Body of pancreas (tissue), 4 donors: ENCODE measurements at regions not wholly inside any gene's neighbourhood (a gene's known extent, or its start where the extent isn't known, plus 50 kb on each side); places are given as distances from the start of the nearest gene placed in this dataset.
A peak's percentile ranks its signal among the peaks of the same experiment; 100 is the strongest.
"Not testable (repeated sequence)": the region's sequence is repeated elsewhere in the genome, so short reads cannot be mapped to it uniquely, and the experiment has no call there.

Source experiments
- ATAC-seq: fragments of 150-250 bp; one replicate; pipeline ENCODE4 v1.9.1; 2016
- DNase-seq, 4 donors: peaks; one replicate each; pipeline ENCODE4 v3.0.0-alpha.2; 2019
- H3K27ac ChIP-seq, 4 donors: fragments of 200-600 bp; sonication (generic); 1 replicate in 3 of 4; 2 replicates in 1 of 4; pipeline versions ENCODE4 v1.5.1 to v1.6.1; 2016 to 2019; ENCODE audit warnings: mild to moderate bottlenecking in 1 of 4, mixed read lengths in 1 of 4, moderate library complexity in 1 of 4
- H3K27me3 ChIP-seq, 2 donors: fragments of 200-600 bp; sonication (generic); one replicate each; pipeline ENCODE4 v1.6.0; 2016; ENCODE audit warnings: mild to moderate bottlenecking in 1 of 2
- H3K36me3 ChIP-seq, 2 donors: fragments of 200-600 bp; sonication (generic); replicated peaks in 1 of 2; 2 replicates each; pipeline ENCODE4 v1.5.1; 2016; ENCODE audit warnings: low read depth in 2 of 2; ENCODE audit not compliant: insufficient read depth in 1 of 2
- H3K4me1 ChIP-seq: fragments of 200-600 bp; sonication (generic); one replicate; pipeline ENCODE4 v1.6.0; 2016
- H3K4me3 ChIP-seq, 2 donors: fragments of 200-600 bp; sonication (generic); 1 replicate in 1 of 2; 2 replicates in 1 of 2; pipeline ENCODE4 v1.5.1; 2016 to 2019
- H3K9me3 ChIP-seq, 3 donors: fragments of 200-600 bp; sonication (generic); 1 replicate in 2 of 3; 2 replicates in 1 of 3; pipeline ENCODE4 v1.5.1; 2016
- CTCF ChIP-seq, 7 experiments: fragments of 450-650 bp in 4 of 7; fragments of 200-600 bp in 3 of 7; sonication (generic) in 3 of 7; IDR thresholded peaks; one replicate each; pipeline ENCODE4 v1.5.1; 2016 to 2019; ENCODE audit warnings: antibody characterized with exemption in 7 of 7
- POLR2A ChIP-seq, 3 donors: fragments of 450-650 bp; IDR thresholded peaks; one replicate each; pipeline ENCODE4 v1.6.1; 2016; ENCODE audit warnings: antibody characterized with exemption in 3 of 3, mild to moderate bottlenecking in 2 of 3
- WGBS, 2 donors: methylation state at CpG; one replicate each; pipeline ENCODE4 v1.1.5; 2017; 5-methylcytosine and 5-hydroxymethylcytosine counted together
- intact Hi-C: fragments of 100-400 bp; cut with DNase I; formaldehyde crosslinking; loops from one replicate; pipeline ENCODE4 v1.15.1; 2023

DNA sequence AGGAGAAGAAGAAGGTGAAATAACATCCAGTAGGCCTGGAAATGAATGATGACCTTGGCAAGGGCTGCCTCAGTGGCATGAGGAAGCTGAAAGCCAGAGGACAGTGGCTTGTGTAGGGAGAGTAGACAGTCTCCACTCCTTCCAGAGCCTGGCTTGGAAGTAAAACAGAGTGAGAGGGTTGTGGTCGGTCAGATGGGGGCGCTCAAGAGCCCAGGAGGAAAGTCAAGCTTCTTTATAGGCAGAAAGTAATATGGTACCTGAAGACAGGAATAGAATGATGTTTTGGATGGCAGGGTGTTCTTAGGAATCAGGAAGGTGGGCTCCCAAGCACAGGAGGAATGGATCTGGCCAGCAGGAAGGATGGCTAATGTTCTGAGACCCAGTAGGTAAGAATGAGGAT lies 75.1 kb upstream of the TSC22D1 start:
- WGBS, 2 donors = 0% methylated on average over 1 to 2 of the region's 2 CpGs
- Histone ChIP-seq H3K4me3 (no peak overlapping the region), H3K27me3 (no peaks in the 10 kb centered on the region), H3K4me1 (peaks cover 6% of the 10 kb centered on the region), H3K9me3 (no peaks in the 10 kb centered on the region), H3K27ac (no peak overlapping the region), H3K36me3 (no peaks in the 10 kb centered on the region)
- ATAC-seq (no peak), DNase-seq (no peak)
- TF ChIP-seq CTCF (IDR thresholded peaks at IDR 0.05) = no peak
- TF ChIP-seq POLR2A (IDR thresholded peaks at IDR 0.05) = no peak
- intact Hi-C loops = no loop called here

GRCh38 chr13:44649834-44650233 lies 73.7 kb upstream of the TSC22D1 start:
- Histone ChIP-seq H3K27me3 (no peaks in the 10 kb centered on the region), H3K4me1 (peaks cover 6% of the 10 kb centered on the region), H3K9me3 (no peaks in the 10 kb centered on the region), H3K36me3 (no peaks in the 10 kb centered on the region), H3K27ac (no peak overlapping the region), H3K4me3 (no peak overlapping the region)
- ATAC-seq = no peak
- intact Hi-C loops = no loop called here
- DNase-seq = no peak
- TF ChIP-seq POLR2A (IDR thresholded peaks at IDR 0.05) (no peak), CTCF (IDR thresholded peaks at IDR 0.05) (no peak)

DNA sequence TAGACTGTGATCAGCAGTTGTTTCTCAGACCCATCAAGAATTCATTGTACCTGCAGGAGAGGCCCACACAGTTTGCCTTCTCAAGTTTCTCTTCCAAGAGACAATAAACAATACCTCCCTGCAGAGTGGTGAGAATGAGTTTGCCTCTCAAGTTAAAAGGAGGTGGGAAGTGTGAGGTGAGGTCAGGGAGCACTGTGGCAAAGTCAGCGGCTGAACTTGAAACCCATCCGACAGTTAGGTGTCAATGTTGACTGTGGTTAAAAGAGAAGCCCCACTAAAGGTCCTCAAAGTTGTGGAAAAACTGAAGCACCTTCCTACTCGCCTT lies 72.9 kb upstream of the TSC22D1 start:
- intact Hi-C loops = no loop called here
- no peak for DNase-seq
- Histone ChIP-seq H3K4me3 (no peak overlapping the region), H3K4me1 (peaks cover 6% of the 10 kb centered on the region), H3K27ac (no peak overlapping the region), H3K36me3 (no peaks in the 10 kb centered on the region), H3K9me3 (no peaks in the 10 kb centered on the region), H3K27me3 (no peaks in the 10 kb centered on the region)
- ATAC-seq = no peak
- TF ChIP-seq CTCF (IDR thresholded peaks at IDR 0.05) (no peak), POLR2A (IDR thresholded peaks at IDR 0.05) (no peak)
- WGBS, 2 donors = 74 to 87% methylated on average over 3 of the region's 3 CpGs

DNA sequence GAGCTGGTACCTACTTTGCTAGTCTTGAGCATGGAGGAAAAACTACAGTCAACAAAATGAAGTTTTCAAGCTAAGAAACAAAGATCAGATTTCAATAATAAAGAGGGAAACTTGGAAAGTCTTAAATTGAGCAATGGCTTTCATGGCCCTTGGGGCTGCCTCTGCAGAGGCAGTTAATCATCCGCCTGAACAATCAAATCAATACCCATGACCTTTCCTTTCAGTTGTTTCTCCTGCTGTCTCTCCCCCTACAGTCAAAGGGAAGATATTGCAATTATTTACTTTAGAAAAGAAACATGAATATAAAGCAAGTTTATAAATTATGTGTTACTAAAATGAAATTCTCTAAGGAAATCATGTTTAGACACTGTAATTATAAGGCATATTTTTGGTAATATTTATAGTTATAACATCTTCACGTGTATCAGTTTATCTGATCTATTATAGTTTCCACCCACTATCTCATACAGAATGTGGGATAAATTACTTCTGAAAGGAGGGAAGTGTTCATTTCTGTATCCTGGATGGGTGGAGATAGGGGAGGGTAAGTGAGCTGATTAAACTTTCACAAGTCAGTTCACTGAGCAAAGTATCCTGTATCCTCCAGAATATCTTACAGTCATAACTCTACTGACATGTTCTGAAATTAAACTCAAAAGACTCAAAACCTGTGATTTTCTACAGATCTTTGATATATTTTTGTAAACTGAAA lies 72.4 kb upstream of the TSC22D1 start:
- Histone ChIP-seq H3K9me3 (no peaks in the 10 kb centered on the region), H3K4me1 (peaks cover 6% of the 10 kb centered on the region), H3K27me3 (no peaks in the 10 kb centered on the region), H3K27ac (no peak overlapping the region), H3K36me3 (no peaks in the 10 kb centered on the region), H3K4me3 (no peak overlapping the region)
- TF ChIP-seq CTCF (IDR thresholded peaks at IDR 0.05) (peak; percentile 6 to 58 (median 52)), POLR2A (IDR thresholded peaks at IDR 0.05) (no peak)
- intact Hi-C loops = no loop called here
- DNase-seq = peak in 2 of 4 donors; percentile 13 to 23
- peak; percentile 73 for ATAC-seq
- 26 to 30% methylated on average over 2 of the region's 2 CpGs for WGBS, 2 donors

DNA sequence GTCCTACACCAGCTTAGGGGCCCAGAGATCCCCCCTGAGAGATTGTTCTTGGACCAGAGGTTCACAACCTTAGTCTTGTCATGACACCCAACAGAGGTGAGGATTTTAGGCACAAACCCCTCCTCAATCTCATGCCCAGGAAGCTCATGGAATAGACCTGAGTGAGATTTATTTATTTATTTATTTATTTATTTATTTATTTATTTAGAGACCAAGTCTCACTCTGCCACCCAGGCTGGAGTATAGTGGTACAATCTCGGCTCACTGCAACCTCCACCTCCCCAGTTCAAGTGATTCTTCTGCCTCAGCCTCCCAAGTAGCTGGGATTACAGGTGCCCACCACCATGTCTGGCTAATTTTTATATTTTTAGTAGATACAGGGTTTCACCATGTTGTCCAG lies 71.4 kb upstream of the TSC22D1 start:
- H3K4me1 ChIP-seq, intact Hi-C loops, H3K4me3 ChIP-seq, DNase-seq, H3K36me3 ChIP-seq, H3K9me3 ChIP-seq, H3K27ac ChIP-seq, ATAC-seq, H3K27me3 ChIP-seq: not testable (repeated sequence)
- 89 to 92% methylated on average over 1 of the region's 1 CpG for WGBS, 2 donors
